Stimulated activated CD8-positive, alpha-beta memory T cell treated with anti-CD3 and anti-CD28 coated beads, Interleukin-4, amount 100 ng/mL, for 4 hours (primary cell): ENCODE measurements at regions not wholly inside any gene's neighbourhood (a gene's known extent, or its start where the extent isn't known, plus 50 kb on each side); places are given as distances from the start of the nearest gene placed in this dataset.
"Not testable (repeated sequence)": the region's sequence is repeated elsewhere in the genome, so short reads cannot be mapped to it uniquely, and the experiment has no call there.

Source experiments
- DNase-seq, 2 donors: peaks; one replicate each; pipeline ENCODE4 v3.0.0-alpha.2; 2020; ENCODE audit warnings: low read depth in 2 of 2, low spot score in 1 of 2

GRCh38 chr5:57067597-57067924 is 106.3 kb upstream of the GPBP1 start:
- DNase-seq, result no peak

DNA sequence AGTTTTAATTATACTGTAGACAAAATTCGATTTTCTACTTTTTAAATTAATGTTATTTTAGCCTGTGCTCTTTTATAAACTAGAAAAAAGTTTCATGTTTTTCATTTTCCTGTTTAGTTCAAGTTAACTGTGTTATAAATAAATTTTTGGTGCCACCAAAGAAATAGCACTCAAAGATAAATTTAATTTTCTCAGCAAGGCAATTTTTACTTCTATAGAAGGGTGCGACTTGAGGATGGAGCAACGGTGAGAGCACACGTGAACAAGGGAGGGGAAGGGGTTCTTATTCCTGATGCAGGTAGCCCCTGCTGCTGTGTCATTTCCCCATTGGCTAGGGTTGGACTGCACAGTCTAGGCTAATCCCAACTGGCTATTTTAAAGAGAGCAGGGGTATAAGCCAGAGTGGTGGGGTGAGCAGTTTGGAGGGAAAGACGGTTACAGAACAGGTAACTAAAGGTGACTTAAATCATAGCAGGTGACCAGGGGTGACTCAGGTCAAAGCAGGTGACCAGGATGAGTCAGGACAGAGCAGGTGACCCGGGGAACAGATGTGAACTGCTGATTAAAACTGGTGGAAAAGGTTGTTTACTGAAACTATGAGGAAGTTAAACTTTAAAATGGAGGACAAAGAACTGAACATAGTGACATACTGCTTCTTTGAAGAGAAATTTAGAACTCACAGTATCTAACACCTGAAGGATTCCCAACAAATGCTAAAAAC is 104.6 kb upstream of the GPBP1 start:
- DNase-seq, result no peak

DNA sequence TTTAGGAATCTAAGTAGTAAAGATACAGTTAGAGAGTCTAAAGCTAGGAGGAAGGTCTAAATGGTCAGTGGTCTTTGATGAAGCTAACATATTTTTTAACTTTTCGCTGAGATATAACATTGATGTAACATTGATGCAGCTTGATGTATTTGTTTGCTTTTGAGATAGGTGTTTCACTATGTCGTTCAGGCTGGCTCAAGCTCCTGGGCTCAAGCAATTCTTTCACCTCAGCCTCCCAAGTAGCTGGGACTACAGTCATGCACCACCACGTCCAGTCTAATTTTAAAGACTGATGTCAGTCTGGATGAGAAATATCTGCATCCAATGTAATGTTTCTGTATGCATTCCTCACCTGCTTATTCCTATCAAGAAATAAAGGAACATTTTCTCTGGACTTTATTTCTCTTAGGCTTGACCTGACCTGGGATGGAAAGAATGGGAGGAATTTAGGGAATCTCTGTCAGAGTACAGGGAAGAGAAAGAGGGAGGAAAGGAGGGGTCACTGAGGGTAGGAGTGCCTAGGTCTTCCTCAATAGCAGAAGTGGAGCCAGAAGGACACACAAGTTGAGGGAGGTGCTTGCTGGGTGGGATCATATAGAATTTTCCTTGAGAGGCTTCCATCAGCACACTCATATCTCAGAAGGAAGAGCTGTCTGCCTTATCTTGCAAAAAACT is 101.5 kb upstream of the GPBP1 start:
- no peak for DNase-seq

DNA sequence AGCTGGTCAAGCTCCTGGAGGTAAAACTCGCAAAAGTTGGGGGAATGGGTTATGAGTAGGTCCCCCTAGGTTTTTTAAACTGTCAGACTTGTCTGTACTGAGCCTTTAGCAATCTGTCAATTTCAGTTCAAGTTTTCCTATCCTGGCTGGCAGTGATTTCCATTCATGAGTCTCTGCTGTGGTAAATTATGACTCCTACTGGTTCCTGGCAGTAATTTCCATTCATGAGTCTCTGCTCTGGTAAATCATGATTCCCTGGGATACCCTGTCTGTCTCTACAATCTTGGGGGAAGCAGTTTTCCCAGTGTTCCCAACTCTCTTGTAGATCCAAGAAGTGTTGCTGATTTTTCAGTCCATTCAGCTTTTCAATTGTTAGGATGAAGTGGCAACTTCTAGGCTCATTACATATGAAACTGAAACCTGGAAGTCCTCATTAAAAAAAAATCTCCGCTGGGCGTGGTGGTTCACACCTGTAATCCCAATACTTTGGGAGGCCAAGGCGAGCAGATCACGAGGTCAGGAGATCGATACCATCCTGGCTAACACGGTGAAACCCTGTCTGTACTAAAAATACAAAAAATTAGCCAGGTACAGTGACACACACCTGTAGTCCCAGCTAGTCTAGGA is 91.3 kb upstream of the GPBP1 start:
- DNase-seq, result no peak

DNA sequence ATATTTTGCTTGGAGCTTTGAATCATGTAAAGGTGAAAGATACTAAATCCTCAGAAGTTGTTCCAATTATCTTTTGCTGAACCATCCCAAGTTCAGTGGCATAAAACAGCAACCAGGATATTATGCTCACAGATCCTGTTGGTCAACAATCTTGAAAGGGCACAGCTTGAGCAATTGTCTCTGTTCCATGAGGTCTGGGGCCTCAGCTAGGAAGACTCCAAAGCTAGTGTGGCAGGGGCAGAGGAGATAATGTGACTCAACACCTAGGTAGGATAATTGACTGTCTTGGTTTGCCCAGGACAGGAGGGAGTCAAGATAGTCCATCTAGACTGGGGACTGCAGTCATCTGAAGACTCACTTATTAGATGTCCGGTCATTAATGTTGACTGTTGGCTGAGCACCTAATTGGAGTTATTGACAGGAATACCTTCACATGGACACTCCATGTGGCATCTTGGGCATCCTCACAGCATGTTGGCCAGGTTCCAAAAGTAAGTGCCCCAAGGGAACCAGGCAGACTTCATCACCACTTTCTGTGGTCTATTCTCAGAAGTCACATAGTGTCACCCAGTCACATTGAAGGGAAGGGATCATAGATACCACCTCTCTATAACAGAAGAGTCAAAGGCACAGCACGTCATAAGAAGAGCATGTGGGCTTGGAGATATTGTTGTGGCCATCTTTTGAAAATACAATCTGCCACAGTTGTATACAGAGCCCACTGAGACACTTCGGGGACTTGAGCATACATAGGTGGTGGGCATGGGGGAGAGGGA is 88.4 kb upstream of the GPBP1 start:
- DNase-seq, result no peak

DNA sequence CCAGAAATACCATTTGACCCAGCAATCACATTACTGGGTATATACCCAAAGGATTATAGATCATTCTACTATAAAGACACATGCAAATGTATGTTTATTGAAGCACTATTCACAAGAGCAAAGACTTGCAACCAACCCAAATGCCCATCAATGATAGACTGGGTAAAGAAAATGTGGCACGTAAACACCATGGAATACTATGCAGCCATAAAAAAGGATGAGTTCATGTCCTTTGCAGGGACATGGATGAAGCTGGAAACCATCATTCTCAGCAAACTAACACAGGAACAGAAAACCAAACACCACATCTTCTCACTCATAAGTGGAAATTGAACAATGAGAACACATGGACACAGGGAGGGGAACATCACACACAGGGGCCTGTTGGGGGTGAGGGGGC is 85.9 kb upstream of the GPBP1 start:
- DNase-seq, result not testable (repeated sequence)

DNA sequence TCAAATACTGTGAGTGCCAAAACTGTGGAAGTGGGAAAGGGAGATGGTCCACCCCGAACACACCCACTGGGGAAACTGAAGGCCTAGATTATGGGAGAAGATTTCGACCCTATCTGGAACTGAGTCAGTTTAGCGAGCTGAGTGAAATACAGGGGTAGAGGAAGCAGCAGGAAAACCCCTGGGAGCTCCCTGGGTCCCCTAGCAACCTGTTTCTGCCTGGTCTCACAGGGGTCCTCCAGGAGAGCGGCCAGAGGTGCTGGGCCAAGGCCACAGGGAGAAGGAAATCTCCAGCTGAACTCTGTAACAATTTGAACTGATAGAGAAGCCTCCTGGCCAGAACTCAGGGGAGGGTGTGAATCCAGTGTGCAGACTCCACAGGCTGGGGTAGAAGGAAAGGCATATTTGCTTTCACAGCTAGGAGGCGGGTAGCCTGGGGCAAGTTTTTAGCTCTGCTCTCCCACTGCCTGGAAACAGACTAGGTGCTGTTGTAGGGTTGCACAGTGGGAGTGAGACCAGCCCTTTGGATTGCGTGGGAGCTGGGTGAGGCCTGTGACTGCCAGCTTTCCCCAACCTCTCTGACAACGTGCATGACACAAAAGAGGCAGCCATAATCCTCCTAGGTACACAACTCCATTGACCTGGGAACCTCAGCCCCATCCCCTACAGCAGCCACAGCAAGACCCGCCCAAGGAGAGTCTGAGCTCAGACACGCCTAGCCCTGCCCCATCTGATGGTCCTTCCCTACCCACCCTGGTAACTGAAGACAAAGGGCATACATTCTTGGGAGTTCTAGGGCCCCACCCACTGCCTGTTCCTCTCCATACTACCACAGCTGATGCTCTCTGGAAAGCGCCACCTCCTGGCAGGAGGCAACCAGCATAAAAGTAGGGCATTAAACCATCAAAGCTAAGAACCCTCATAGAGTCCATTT is 78.8 kb upstream of the GPBP1 start:
- DNase-seq, result no peak

DNA sequence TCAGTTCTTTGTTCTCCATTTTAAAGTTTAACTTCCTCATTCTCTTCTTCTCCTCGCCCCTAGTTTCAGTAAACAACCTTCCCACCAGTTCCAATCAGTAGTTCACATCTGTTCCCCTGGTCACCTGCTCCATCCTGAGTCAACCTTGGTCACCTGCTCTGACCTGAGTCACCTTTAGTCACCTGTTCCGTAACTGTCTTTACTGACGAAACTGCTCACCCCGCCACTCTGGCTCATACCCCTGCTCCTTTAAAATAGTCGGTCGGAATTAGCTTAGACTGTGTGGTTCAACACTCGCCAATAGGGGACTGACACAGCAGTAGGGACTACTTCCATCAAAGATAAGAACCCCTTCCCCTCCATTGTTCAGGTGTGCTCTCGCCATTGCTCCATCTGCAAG is 76.3 kb upstream of the GPBP1 start:
- no peak for DNase-seq

- no peak for DNase-seq
These were observed 71.5 kb upstream of the GPBP1 start for GRCh38 chr5:57102189-57102904.

DNA sequence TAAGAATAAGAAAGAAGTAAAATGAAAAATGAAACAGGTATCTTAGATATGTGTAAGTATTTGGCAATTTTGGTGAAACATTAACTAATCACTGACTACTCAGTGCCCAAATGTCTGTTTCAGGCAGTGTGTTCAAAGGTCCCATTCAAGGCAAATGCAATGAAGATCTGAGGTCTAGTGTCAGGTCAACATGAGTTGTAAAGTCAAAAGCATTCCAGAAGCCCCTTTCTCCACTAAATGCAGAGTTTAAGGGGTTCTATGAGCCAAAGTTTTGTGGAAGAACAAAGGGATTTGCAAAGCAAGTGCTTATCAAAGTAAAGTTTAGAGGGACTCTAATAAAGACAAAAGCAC is 71.0 kb upstream of the GPBP1 start:
- no peak for DNase-seq

DNA sequence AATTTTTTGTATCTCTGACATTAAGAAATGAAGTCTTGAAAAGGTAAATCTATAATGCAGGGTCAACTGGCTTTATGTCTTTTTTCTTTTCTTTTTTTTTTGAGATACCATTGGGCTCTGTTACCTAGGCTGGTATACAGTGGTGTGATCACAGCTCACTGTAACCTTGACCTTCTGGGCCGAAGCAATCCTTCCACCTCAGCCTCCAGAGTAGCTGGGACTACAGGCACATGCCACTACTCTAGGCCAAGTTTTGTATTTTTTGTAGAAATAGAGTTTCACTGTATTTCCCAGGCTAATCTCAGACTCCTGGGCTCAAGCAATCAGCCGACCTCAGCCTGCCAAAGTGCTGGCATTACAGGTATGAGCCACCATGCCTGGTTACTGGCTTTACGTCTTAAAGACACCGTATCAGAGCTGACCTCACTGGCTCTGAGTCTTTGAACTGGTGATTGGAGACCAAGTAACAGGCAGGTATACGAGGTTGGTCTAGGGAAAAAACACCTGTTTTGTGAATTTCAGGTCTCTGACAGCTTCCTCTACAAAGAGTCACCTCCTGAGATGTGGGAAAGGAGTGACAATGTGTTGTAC is 70.4 kb upstream of the GPBP1 start:
- no peak for DNase-seq

DNA sequence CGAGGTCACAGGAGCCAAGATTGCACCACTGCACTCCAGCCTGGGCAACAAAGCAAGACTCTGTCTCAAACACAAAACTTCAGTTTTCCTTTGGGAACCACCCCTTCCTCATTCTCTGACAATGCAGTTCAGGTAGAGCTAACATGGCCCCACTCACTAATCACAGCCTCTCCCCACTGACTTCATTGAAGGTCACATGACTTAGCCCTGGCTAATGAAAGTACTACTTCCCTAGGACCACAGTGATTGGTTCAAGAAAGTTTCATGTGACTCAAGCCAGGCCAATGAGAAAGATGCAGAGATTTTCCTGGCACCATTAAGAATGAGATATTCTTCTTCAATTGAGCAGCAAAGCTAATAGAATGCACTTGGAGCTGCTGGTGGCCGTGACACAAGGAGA is 67.2 kb upstream of the GPBP1 start:
- no peak for DNase-seq

DNA sequence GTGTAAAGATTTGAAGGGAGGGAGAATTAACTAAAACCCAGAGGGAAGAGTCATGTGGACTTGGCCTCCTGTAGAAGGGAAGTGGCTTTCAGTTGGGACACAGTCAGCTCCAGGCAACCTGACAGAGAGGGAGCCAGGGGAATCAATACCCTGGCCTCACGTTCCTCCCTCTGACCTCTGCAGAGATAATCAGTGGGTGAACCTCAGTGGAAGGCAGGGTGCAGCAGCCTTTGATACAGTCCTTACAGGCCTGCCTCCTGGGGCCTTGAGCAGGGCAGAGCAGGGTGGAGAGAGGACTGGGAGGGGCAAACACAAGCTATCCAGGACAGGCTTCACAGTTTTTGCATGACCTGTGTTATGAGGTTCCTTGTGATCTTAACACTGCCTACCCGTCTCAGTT is 61.9 kb upstream of the GPBP1 start:
- no peak for DNase-seq

DNA sequence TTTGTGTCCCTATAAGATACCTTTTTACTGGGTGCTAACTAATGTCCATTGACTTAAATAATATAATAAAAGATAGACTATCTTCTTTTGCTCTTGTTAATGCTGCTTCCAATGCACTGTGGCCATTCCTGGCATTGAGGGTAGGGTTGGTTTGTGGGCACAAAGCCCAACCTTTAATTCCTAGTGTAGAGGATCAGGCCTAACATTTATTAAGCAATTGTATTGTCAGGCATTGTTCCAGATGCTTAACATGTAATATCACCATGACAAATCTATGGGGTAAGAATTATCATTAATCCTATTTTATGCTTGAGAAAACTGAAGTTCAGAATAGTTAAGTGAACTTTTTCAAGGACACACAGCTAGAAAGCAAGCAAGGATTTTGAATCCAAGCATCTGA is 60.4 kb upstream of the GPBP1 start:
- no peak for DNase-seq

- peak; percentile 30 to 38 for DNase-seq
These were observed 56.3 kb upstream of the GPBP1 start for GRCh38 chr5:57117596-57117995.

GRCh38 chr5:57119031-57119430 is 54.8 kb upstream of the GPBP1 start:
- no peak for DNase-seq

- no peak for DNase-seq
These were observed 49.8 kb upstream of the GPBP1 start for GRCh38 chr5:57124014-57124413.
